Left renal pelvis (tissue), 4 donors: ENCODE measurements at regions not wholly inside any gene's neighbourhood (a gene's known extent, or its start where the extent isn't known, plus 50 kb on each side); places are given as distances from the start of the nearest gene placed in this dataset.
"Not testable (repeated sequence)": the region's sequence is repeated elsewhere in the genome, so short reads cannot be mapped to it uniquely, and the experiment has no call there.

Experiments
- DNase-seq, 4 donors: peaks; one replicate each; pipeline ENCODE4 v3.0.0-alpha.2; 2013; ENCODE audit warnings: low read depth in 4 of 4, low spot score in 3 of 4

DNA sequence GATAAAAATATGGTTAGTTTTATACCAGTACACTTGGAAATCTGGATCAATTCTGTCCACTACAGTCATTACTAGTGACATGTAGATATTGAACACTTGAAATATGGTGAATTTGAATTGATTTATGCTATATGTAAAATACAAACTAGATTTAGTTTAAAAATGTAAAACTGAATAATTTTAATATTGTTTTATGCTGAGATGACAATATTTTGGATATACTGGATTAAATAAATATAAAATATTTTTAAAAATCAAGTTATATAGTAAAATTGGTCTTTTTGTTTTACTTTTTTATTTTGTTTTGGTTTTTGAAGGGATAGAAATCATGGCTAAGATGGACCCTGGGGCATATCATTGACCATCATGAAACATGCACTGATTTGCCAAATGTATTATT lies 1372.8 kb upstream of the CDH18 start:
- not testable (repeated sequence) for DNase-seq

DNA sequence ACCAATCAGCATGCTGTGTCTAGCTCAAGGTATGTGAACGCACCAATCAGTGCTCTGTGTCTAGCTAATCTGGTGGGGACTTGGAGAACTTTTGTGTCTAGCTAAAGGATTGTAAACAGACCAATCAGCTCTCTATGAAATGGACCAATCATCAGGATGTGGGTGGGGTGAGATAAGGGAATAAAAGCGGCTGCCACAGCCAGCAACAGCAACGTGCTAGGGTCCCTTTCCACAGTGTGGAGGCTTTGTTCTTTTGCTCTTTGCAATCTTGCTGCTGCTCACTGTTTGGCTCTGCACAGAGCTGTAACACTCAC lies 1353.9 kb upstream of the CDH18 start:
- not testable (repeated sequence) for DNase-seq

DNA sequence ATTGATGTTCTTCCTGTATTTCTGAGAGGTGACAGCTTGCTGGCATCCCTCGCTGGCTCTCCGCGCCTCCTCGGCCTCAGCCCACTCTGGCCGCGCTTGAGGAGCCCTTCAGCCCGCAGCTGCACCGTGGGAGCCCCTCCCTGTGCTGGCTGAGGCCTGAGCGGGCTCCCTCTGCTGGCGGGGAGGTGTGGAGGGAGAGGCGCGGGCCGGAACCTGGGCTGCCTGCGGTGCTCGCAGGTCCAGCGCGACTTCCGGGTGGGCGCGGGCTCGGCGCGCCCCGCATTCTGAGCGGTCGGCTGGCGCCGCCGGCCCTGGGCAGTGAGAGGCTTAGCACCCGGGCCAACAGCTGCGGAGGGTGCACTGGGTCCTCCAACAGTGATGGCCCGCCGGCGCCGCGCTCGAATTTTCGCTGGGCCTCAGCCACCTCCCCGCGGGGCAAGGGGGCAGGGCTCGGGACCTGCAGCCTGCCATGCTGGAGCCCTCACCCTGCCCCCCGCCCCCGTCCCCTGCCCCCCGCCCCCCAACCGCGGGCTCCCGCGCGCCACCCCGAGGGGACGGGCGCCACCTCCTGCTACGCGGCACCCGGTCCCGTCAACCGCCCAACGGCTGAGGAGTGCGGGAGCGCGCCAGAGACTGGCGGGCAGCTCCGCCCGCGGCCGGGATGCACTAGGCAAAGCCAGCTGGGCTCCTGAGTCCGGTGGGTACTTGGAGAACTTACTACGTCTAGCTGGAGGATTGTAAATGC lies 1353.4 kb upstream of the CDH18 start:
- not testable (repeated sequence) for DNase-seq

DNA sequence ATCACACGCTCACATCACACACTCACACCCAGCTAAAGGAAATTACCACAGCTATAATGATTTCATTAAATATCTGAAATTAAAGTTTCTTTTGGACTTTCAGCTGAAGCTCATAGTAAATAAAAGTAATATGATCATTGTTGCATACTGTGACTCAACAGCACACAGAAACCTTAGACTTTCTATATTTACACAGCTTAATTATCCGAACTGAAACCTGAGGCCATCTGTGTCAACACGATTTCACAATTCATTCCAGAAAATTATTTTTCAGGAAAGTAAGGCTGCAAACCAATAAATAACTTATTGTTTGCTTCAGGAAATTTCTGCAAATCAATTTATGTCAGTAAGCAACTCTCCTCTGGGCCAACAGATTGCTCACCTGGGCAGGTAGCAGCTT lies 1352.2 kb upstream of the CDH18 start:
- DNase-seq = not testable (repeated sequence)

DNA sequence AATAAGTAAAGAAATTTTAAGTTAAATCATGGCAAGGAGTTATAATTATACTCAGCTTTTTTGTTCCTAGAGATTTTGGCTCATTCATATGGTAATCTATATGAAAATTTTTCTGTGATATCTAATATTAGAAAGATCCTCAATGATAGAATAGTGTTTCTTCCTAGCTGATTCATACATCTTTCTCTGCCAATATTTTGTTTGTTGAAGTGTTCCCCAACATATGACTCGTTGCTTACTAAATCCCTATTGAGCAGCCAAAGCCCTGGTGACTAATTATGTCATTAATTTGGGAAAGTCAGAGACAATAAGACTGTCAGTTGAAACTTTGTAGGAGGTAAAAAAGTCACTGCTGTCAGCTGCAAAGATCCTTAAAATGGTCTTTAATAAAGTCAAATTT lies 1348.5 kb upstream of the CDH18 start:
- DNase-seq = not testable (repeated sequence)

- not testable (repeated sequence) for DNase-seq
Measured at GRCh38 chr5:21315376-21315775, 1327.4 kb upstream of the CDH18 start.

GRCh38 chr5:21301205-21301604 lies 1313.2 kb upstream of the CDH18 start:
- not testable (repeated sequence) for DNase-seq

- not testable (repeated sequence) for DNase-seq
Measured at GRCh38 chr5:21274361-21274760, 1286.4 kb upstream of the CDH18 start.

- no peak for DNase-seq
Measured at GRCh38 chr5:21263361-21263760, 1275.4 kb upstream of the CDH18 start.

DNA sequence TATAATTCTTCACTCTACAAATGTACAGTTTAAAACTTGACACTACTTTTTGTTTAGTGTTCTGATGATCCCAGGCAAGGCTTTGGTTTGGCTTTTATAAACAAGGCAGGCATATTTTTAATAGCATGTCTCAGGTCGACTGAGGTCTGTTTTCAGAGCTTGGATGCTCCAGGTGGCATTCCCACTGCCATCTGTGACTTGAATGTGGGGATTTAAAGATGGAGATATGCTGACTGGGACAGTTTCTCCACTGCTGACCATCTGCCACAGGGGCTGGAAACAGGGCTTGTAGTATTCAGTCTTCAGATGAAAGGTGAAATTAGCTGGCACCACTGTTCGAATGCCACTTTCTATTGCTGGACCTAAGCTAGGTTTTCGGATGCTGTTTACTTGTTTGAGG lies 1266.2 kb upstream of the CDH18 start:
- no peak for DNase-seq

DNA sequence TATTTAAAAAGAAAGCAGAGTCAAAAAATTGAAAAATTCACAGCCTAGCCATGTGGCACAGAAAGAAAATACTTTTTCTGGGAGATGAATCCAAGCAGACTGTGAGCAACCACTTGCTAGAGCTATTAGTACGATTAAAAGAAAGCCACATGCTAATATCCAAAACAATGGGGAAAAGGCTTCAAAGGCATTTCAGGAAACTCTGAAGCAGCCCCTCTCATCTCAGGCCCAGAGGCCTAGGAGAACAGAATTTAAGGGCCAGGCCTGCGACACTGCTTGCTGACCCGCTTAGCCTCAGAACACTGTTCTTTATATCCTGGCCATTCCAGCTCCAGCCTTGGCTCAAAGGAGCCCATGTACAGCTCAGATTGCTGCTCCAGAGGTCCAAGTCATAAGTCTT lies 1257.0 kb upstream of the CDH18 start:
- no peak for DNase-seq

DNA sequence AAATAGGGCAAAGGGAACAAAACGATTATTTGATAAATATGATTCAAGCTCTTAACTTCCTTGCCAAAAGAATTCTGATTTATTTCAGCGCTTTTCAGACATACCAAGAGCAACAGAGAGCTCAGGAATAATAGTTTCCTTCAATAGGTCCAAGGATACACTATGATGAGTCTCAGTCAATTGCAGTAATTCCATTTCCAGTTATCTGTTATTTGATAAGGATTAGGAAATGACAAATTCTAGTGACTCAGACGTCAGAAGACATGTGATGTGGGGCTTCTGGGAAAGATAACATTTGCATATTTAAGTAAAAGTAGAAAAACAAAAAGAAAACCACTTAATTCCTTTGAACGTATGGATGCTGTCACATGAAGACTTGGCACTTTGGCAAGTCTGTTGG lies 1250.8 kb upstream of the CDH18 start:
- DNase-seq = no peak

DNA sequence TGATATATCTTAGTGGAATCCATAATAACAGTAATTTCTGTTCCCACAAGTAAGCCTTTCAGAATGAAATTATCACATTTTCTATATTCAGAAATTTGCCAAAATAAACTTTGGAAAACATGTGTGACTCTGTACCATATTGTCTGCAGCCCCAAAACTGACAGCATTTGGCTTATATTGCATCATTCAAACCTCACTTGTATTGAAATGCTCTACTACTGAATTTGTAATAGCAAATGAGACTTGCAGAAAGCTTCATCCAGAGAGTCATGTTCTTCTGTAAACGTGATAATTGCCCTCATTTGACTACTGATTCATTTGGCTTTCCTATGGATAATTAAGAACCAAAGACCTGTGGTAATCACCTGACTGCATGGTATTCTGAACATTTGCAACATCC lies 1249.5 kb upstream of the CDH18 start:
- no peak for DNase-seq

DNA sequence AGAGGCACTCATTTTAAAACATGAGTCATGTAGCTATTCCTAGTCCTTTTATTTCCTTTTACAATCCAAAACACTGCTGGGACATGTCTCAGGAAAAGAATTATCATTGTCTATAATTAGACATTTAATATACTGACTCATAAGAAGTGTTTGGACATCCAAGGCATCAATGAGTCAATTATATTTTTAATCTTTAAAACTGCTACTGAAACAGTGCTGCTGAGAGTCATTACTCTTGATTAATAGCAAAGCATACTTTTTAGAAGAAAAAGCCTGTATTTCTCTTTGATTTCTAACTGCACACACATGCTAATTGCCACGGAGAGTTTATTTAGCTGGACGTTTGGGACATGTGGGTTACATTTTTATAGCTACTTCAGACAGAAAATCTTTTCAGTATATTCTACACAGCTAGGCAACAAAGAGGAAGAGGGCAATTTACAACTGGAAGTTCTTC lies 1249.0 kb upstream of the CDH18 start:
- DNase-seq = peak; percentile 16 to 33 (median 26)

- no peak for DNase-seq
Measured at GRCh38 chr5:21236104-21236503, 1248.1 kb upstream of the CDH18 start.

DNA sequence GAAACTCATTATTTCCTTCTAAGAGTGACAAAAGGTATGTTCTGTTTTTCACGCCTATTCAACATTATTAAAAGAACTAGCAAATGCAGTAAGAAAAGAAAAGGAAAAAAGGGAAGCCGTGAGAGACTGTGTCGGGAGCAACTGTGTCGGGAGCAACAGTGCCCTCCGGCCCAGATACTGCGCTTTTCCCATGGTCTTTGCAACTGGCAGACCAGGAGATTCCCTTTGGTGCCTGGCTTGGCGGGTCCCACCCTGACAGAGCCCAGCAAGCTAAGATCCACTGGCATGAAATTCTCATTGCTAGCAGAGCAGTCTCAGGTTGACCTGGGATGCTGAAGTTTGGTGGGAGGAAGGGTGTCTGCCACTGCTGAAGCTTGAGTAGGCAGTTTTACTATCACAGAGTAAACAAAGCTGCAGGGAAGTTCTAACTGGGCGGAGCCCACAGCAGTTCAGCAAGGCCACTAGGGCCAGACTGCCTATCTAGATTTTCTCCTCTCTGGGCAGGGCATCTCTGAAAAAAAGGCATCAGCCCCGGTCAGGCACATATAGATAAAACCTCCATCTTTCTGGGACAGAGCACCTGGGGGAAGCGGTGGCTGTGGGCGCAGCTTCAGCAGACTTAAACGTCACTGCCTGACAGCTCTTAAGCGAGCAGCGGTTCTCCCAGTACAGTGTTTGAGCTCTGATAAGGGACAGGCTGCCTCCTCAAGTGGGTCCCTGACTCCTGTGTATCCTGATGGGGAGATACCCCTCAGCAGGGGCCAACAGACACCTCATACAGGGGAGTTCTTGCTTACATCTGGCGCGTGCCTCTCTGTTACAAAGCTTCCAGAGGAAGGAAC lies 1237.4 kb upstream of the CDH18 start:
- DNase-seq = no peak

DNA sequence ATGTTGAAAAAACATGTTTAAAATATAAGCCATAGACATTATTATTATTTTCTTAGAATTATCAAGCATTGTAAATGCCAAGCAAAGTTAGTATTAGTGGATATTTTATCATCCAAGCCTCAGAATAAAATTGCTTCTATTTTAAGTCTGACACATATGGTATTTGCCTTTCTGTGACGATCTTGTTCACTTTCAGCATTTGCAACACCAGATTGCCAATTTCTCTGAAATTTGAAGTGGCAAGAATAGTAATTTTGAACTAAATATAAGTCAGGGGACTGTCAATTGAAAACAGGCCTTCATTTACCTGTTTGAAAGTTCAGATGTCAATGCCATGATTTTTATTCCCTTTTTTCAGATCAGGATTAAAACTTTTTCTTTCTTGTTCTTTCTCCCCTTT lies 1233.6 kb upstream of the CDH18 start:
- no peak for DNase-seq

DNA sequence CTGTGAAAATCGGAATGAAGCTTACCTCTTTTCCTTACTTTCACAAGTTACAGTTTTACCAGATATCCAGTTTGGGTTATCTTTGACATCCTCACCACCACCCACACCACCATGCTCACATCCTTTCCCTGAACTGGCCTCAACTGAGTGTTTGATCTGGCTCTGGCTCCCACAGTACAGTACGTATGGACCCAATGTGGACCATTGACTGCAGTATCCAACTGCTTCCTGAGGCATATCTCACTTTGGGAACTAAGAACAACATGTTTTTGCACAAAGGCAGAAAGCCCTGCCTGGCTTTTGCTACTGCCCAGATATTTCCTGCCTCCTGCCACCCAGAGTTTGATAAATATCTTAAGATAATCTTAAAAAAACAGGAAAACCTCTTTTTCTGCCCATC lies 1232.0 kb upstream of the CDH18 start:
- no peak for DNase-seq

DNA sequence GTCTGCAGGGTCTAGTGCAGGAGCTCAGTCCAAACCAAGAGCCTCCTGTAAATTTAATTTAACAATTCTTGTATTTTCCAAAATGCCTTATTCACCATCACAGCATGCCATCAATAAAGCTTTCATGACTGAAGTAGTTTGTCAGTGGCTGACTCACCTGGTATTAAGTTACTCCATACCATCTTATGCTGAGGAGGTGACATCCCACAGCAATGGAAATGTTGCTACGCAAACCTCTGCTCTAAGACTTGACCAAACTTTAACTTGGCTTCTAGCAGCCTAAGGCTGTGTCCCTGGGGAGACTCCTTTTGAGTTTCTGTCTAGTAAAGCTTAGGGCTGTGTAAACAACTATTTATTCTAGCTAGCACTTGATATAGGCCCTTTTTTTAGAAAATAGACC lies 1231.3 kb upstream of the CDH18 start:
- no peak for DNase-seq

DNA sequence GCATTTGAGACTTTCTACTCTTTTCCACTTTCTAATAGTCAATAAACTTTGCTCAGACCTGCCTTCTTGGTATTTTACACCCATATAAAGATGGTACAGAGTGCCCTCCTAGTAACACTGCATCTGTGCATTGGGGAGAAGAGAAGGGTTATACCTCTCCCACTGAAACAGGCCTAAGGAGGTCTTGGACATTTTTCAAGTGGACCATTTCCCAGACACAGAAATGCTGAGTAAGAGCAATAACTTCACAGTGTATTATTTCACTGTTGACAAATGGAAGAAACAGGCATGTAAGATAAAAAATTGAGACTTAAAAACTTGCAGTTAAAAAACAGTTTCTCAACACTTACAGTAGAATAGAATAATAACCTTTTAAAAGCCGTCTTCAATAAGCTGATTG lies 1224.0 kb upstream of the CDH18 start:
- DNase-seq = no peak

DNA sequence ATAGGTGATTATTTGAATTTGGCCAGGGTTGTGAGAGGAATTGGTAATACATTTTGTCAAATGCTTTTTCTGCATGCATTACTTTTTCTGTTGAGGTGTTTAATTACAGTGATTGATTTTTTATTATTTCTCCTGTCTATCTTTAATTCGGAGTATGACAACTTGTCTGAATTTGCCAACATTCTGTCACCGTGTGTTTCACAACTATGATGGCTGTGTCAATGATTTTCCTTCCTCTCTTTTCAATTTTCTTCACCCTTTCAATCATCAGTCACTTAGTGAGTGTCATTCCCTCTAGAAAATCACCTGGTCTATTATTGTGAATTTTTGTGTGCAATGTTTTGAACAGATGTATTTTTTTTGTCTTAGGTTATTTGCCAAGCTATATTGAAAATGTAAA lies 1221.4 kb upstream of the CDH18 start:
- DNase-seq = no peak

GRCh38 chr5:21199087-21199486 lies 1211.1 kb upstream of the CDH18 start:
- no peak for DNase-seq
